CD14-positive monocyte (primary cell): ENCODE measurements at regions not wholly inside any gene's neighbourhood (a gene's known extent, or its start where the extent isn't known, plus 50 kb on each side); places are given as distances from the start of the nearest gene placed in this dataset.

Experiments
- DNase-seq, 3 donors: peaks; one replicate each; pipeline ENCODE4 v3.0.0-alpha.2; 2011 to 2022
- H2AFZ ChIP-seq: 2 replicates; pipeline ENCODE4 v1.6.0; 2012; ENCODE audit warnings: mild to moderate bottlenecking, low read depth, low read length, inconsistent platforms; ENCODE audit not compliant: insufficient read depth, poor library complexity, severe bottlenecking
- H3K27ac ChIP-seq, 2 donors: 1 replicate in 1 of 2; 2 replicates in 1 of 2; pipeline ENCODE4 v1.5.1; 2012 to 2013; ENCODE audit warnings: low read length in 2 of 2, control low read depth in 1 of 2, inconsistent platforms in 1 of 2, low read depth in 1 of 2, mild to moderate bottlenecking in 1 of 2
- H3K27me3 ChIP-seq, 2 donors: one replicate each; pipeline versions ENCODE4 v1.6.0 to v1.6.1; 2011 to 2013; ENCODE audit warnings: low read length in 2 of 2; ENCODE audit not compliant: control insufficient read depth in 2 of 2, insufficient read depth in 2 of 2
- H3K36me3 ChIP-seq, 2 donors: replicated peaks in 1 of 2; 1 replicate in 1 of 2; 2 replicates in 1 of 2; pipeline versions ENCODE4 v1.5.1 to v1.6.1; 2012 to 2013; ENCODE audit warnings: low read length in 2 of 2, control low read depth in 1 of 2, inconsistent platforms in 1 of 2, mild to moderate bottlenecking in 1 of 2; ENCODE audit not compliant: insufficient read depth in 2 of 2, control insufficient read depth in 1 of 2
- H3K4me1 ChIP-seq, 2 donors: 1 replicate in 1 of 2; 2 replicates in 1 of 2; pipeline versions ENCODE4 v1.5.1 to v1.6.1; 2012 to 2013; ENCODE audit warnings: low read length in 2 of 2, control low read depth in 1 of 2, inconsistent platforms in 1 of 2, mild to moderate bottlenecking in 1 of 2, moderate library complexity in 1 of 2; ENCODE audit not compliant: insufficient read depth in 2 of 2, control insufficient read depth in 1 of 2
- H3K4me2 ChIP-seq: replicated peaks from 2 replicates; pipeline ENCODE3; 2012; ENCODE audit warnings: low read length, moderate library complexity, mild to moderate bottlenecking; ENCODE audit not compliant: poor library complexity, severe bottlenecking; ENCODE audit errors: extremely low read depth
- H3K4me3 ChIP-seq, 3 experiments: fragments of 200-600 bp in 1 of 3; sonication (generic) in 1 of 3; replicated peaks in 1 of 3; 1 replicate in 2 of 3; 2 replicates in 1 of 3; pipeline ENCODE4 v1.5.1; 2011 to 2013; ENCODE audit warnings: low read length in 3 of 3, mild to moderate bottlenecking in 3 of 3, control low read depth in 2 of 3, low read depth in 2 of 3, inconsistent platforms in 1 of 3, moderate library complexity in 1 of 3
- H3K79me2 ChIP-seq: 2 replicates; pipeline ENCODE4 v1.6.0; 2012; ENCODE audit warnings: mild to moderate bottlenecking, control low read depth, inconsistent platforms, low read length, moderate library complexity; ENCODE audit not compliant: insufficient read depth
- H3K9ac ChIP-seq: 2 replicates; pipeline ENCODE4 v1.6.0; 2017; ENCODE audit warnings: low read length, mild to moderate bottlenecking; ENCODE audit not compliant: insufficient read depth, poor library complexity, severe bottlenecking
- H3K9me3 ChIP-seq, 2 donors: replicated peaks in 1 of 2; 1 replicate in 1 of 2; 2 replicates in 1 of 2; pipeline versions ENCODE4 v1.5.1 to v1.6.1; 2012 to 2013; ENCODE audit warnings: low read length in 2 of 2, control low read depth in 1 of 2; ENCODE audit not compliant: control insufficient read depth in 1 of 2, insufficient read depth in 1 of 2
- H4K20me1 ChIP-seq: 2 replicates; pipeline ENCODE4 v1.6.0; 2012; ENCODE audit warnings: mild to moderate bottlenecking, low read length, control low read depth, moderate library complexity; ENCODE audit not compliant: insufficient read depth
- H3K27ac Mint-ChIP-seq, 7 donors: one replicate each; pipeline ENCODE4 v1.8.0; 2020; ENCODE audit warnings: mild to moderate bottlenecking in 7 of 7, mixed read lengths in 7 of 7, moderate library complexity in 6 of 7, inconsistent platforms in 2 of 7
- H3K27me3 Mint-ChIP-seq, 3 donors: one replicate each; pipeline ENCODE4 v1.8.0; 2021 to 2022; ENCODE audit warnings: low read depth in 3 of 3, mild to moderate bottlenecking in 3 of 3, mixed read lengths in 3 of 3, moderate library complexity in 3 of 3, inconsistent platforms in 1 of 3
- H3K36me3 Mint-ChIP-seq, 2 donors: one replicate each; pipeline ENCODE4 v1.8.0; 2020; ENCODE audit warnings: mixed read lengths in 2 of 2, inconsistent platforms in 1 of 2, mild to moderate bottlenecking in 1 of 2
- H3K4me1 Mint-ChIP-seq: one replicate; pipeline ENCODE4 v1.8.0; 2020; ENCODE audit warnings: mild to moderate bottlenecking, mixed read lengths
- H3K4me3 Mint-ChIP-seq, 2 donors: one replicate each; pipeline ENCODE4 v1.8.0; 2020; ENCODE audit warnings: mild to moderate bottlenecking in 2 of 2, mixed read lengths in 2 of 2, moderate library complexity in 1 of 2
- H3K9me3 Mint-ChIP-seq, 7 donors: one replicate each; pipeline ENCODE4 v1.8.0; 2020 to 2022; ENCODE audit warnings: mixed read lengths in 7 of 7, mild to moderate bottlenecking in 6 of 7, moderate library complexity in 6 of 7, inconsistent platforms in 2 of 7
- CTCF ChIP-seq: fragments of 200-600 bp; IDR thresholded peaks from one replicate; pipeline ENCODE4 v1.8.0; 2022; ENCODE audit warnings: antibody characterized with exemption, mild to moderate bottlenecking
- WGBS: methylation state at CpG from one replicate; pipeline ENCODE4 v1.1.5; 2013; ENCODE audit warnings: missing lambda C conversion rate; ENCODE audit not compliant: insufficient coverage; 5-methylcytosine and 5-hydroxymethylcytosine counted together
- intact Hi-C, 2 donors: fragments of 100-400 bp; cut with micrococcal nuclease; formaldehyde crosslinking; loops; one replicate each; pipeline versions ENCODE4 v1.15.0 to v1.15.1; 2023

- Histone ChIP-seq H2AFZ (no peak overlapping the region), H3K4me3 (no peak overlapping the region), H3K4me2 (no peak overlapping the region), H3K27ac (no peak overlapping the region), H4K20me1 (no peaks in the 10 kb centered on the region), H3K27me3 (no peaks in the 10 kb centered on the region), H3K79me2 (no peaks in the 10 kb centered on the region), H3K9me3 (peaks cover 22 to 30% of the 10 kb centered on the region in 2 donors), H3K4me1 (no peaks in the 10 kb centered on the region), H3K9ac (no peak overlapping the region), H3K36me3 (no peaks in the 10 kb centered on the region)
- Mint-ChIP-seq H3K27me3 (no peaks in the 10 kb centered on the region), H3K4me3 (no peak overlapping the region), H3K9me3 (peaks cover 3 to 43% (median 14%) of the 10 kb centered on the region in 7 donors), H3K4me1 (no peaks in the 10 kb centered on the region), H3K27ac (no peak overlapping the region), H3K36me3 (no peaks in the 10 kb centered on the region)
- no peak for DNase-seq
- no peak for TF ChIP-seq CTCF
- WGBS, result no CpG with 5 or more reads among the region's 2 CpGs
- intact Hi-C loops, result no loop called here
Measured at GRCh38 chr13:97696921-97697320, 256.6 kb upstream of the IPO5 start.

GRCh38 chr13:97700306-97700848 lies 253.1 kb upstream of the IPO5 start:
- no peak overlapping the region for H2AFZ ChIP-seq
- H3K36me3 Mint-ChIP-seq, result no peaks in the 10 kb centered on the region
- no peaks in the 10 kb centered on the region for H3K27me3 Mint-ChIP-seq
- no peak for TF ChIP-seq CTCF
- no peak overlapping the region for H3K9ac ChIP-seq
- no peak overlapping the region for H3K27ac Mint-ChIP-seq
- peaks cover 0 to 26% (median 6%) of the 10 kb centered on the region in 7 donors for H3K9me3 Mint-ChIP-seq
- no peaks in the 10 kb centered on the region for H3K4me1 Mint-ChIP-seq
- H3K4me3 ChIP-seq, result no peak overlapping the region
- H4K20me1 ChIP-seq, result no peaks in the 10 kb centered on the region
- no peaks in the 10 kb centered on the region for H3K27me3 ChIP-seq
- no peak overlapping the region for H3K4me2 ChIP-seq
- no peak overlapping the region for H3K27ac ChIP-seq
- no peak overlapping the region for H3K4me3 Mint-ChIP-seq
- peaks cover 4 to 15% of the 10 kb centered on the region in 2 donors for H3K9me3 ChIP-seq
- intact Hi-C loops, result no loop called here
- no peaks in the 10 kb centered on the region for H3K36me3 ChIP-seq
- WGBS, result no CpG with 5 or more reads among the region's 6 CpGs
- H3K4me1 ChIP-seq, result no peaks in the 10 kb centered on the region
- DNase-seq, result no peak
- H3K79me2 ChIP-seq, result no peaks in the 10 kb centered on the region
